B cell (primary cell): ENCODE measurements at regions not wholly inside any gene's neighbourhood (a gene's known extent, or its start where the extent isn't known, plus 50 kb on each side); places are given as distances from the start of the nearest gene placed in this dataset.

ENCODE experiments used
- ATAC-seq: fragments of 200-7000 bp; cut with Tn5 transposase; one replicate; pipeline ENCODE4 v1.10.0; 2021; ENCODE audit warnings: low read depth, mild to moderate bottlenecking, moderate number of reproducible peaks, moderate library complexity
- CTCF ChIA-PET: fragments of 350-600 bp; sonication (Branson Sonifier 250); formaldehyde crosslinking; loops from one replicate; lab custom pipeline; 2021; ENCODE audit warnings: antibody characterized with exemption, inconsistent platforms; lab: Charles Lee
- POLR2A ChIA-PET: fragments of 350-600 bp; sonication (Branson Sonifier 250); formaldehyde crosslinking; loops from one replicate; lab custom pipeline; 2021; ENCODE audit warnings: antibody characterized with exemption; lab: Charles Lee
- DNase-seq: peaks from one replicate; pipeline ENCODE4 v3.0.0; 2013
- H2AFZ ChIP-seq: 2 replicates; pipeline ENCODE4 v1.6.1; 2012; ENCODE audit warnings: mild to moderate bottlenecking, low read depth, low read length; ENCODE audit not compliant: insufficient read depth, poor library complexity, severe bottlenecking
- H3K27ac ChIP-seq, 2 donors: 1 replicate in 1 of 2; 2 replicates in 1 of 2; pipeline ENCODE4 v1.5.1; 2012 to 2013; ENCODE audit warnings: low read length in 2 of 2, mild to moderate bottlenecking in 2 of 2, moderate library complexity in 1 of 2
- H3K27me3 ChIP-seq, 4 experiments: fragments of 200-600 bp in 1 of 4; sonication (generic) in 1 of 4; replicated peaks in 1 of 4; 1 replicate in 2 of 4; 2 replicates in 2 of 4; pipeline versions ENCODE4 v1.6.1 to v1.7.0; 2013 to 2016; ENCODE audit warnings: low read length in 3 of 4, mild to moderate bottlenecking in 2 of 4, mixed read lengths in 1 of 4, moderate library complexity in 1 of 4; ENCODE audit not compliant: insufficient read depth in 4 of 4, control insufficient read depth in 3 of 4; ENCODE audit errors: control extremely low read depth in 1 of 4
- H3K36me3 ChIP-seq, 2 experiments: replicated peaks in 1 of 2; 1 replicate in 1 of 2; 2 replicates in 1 of 2; pipeline versions ENCODE4 v1.6.1 to v1.7.1; 2013; ENCODE audit warnings: low read length in 1 of 2; ENCODE audit not compliant: insufficient read depth in 2 of 2, control insufficient read depth in 1 of 2; ENCODE audit errors: control extremely low read depth in 1 of 2, extremely low read depth in 1 of 2
- H3K4me1 ChIP-seq, 2 donors: fragments of 200-600 bp in 1 of 2; sonication (generic) in 1 of 2; 1 replicate in 1 of 2; 2 replicates in 1 of 2; pipeline versions ENCODE4 v1.5.1 to v1.6.1; 2013 to 2017; ENCODE audit warnings: low read length in 2 of 2; ENCODE audit not compliant: control insufficient read depth in 2 of 2, insufficient read depth in 2 of 2
- H3K4me2 ChIP-seq: replicated peaks from 2 replicates; pipeline ENCODE3; 2012; ENCODE audit warnings: mild to moderate bottlenecking, low read depth, low read length; ENCODE audit not compliant: poor library complexity, severe bottlenecking
- H3K4me3 ChIP-seq, 5 experiments: fragments of 200-600 bp in 1 of 5; sonication (generic) in 1 of 5; 1 replicate in 3 of 5; 2 replicates in 2 of 5; pipeline versions ENCODE4 v1.5.1 to v1.7.0; 2011 to 2016; ENCODE audit warnings: low read length in 4 of 5, mild to moderate bottlenecking in 4 of 5, low read depth in 2 of 5, control low read depth in 1 of 5, moderate library complexity in 1 of 5; ENCODE audit not compliant: insufficient read depth in 1 of 5; ENCODE audit errors: control extremely low read depth in 1 of 5, extremely low read depth in 1 of 5
- H3K79me2 ChIP-seq: fragments of 200-600 bp; sonication (generic); one replicate; pipeline ENCODE4 v1.6.0; 2016; ENCODE audit warnings: low read length; ENCODE audit not compliant: control insufficient read depth, insufficient read depth
- H3K9ac ChIP-seq: fragments of 200-600 bp; sonication (generic); 2 replicates; pipeline ENCODE4 v1.6.1; 2017; ENCODE audit warnings: mild to moderate bottlenecking, low read length, moderate library complexity
- H3K9me3 ChIP-seq, 3 donors: one replicate each; pipeline versions ENCODE4 v1.6.1 to v1.7.1; 2013; ENCODE audit warnings: low read length in 2 of 3; ENCODE audit not compliant: control insufficient read depth in 2 of 3, insufficient read depth in 1 of 3; ENCODE audit errors: control extremely low read depth in 1 of 3
- H4K20me1 ChIP-seq: 2 replicates; pipeline ENCODE4 v1.6.0; 2012; ENCODE audit warnings: mild to moderate bottlenecking, low read length; ENCODE audit not compliant: insufficient read depth, control insufficient read depth, poor library complexity, severe bottlenecking
- H3K27ac Mint-ChIP-seq: one replicate; pipeline ENCODE4 v1.8.0; 2021; ENCODE audit warnings: mixed read lengths
- H3K27me3 Mint-ChIP-seq: one replicate; pipeline ENCODE4 v1.8.0; 2021; ENCODE audit warnings: mixed read lengths
- H3K4me1 Mint-ChIP-seq: one replicate; pipeline ENCODE4 v1.8.0; 2021; ENCODE audit warnings: mixed read lengths
- H3K4me3 Mint-ChIP-seq: one replicate; pipeline ENCODE4 v1.8.0; 2021; ENCODE audit warnings: mixed read lengths
- H3K9me3 Mint-ChIP-seq: one replicate; pipeline ENCODE4 v1.8.0; 2022; ENCODE audit warnings: mixed read lengths; ENCODE audit not compliant: insufficient read depth
- EZH2 ChIP-seq: IDR thresholded peaks from 2 replicates; pipeline ENCODE4 v1.6.1; 2012; ENCODE audit warnings: borderline replicate concordance, low read depth, mild to moderate bottlenecking, moderate library complexity, low read length; ENCODE audit not compliant: insufficient read depth, poor library complexity, severe bottlenecking
- WGBS: methylation state at CpG from one replicate; pipeline ENCODE4 v1.1.5; 2013; ENCODE audit warnings: missing lambda C conversion rate; ENCODE audit not compliant: insufficient coverage; 5-methylcytosine and 5-hydroxymethylcytosine counted together
- intact Hi-C: fragments of 100-400 bp; cut with micrococcal nuclease; formaldehyde crosslinking; loops from one replicate; pipeline ENCODE4 v1.10.0; 2022
- TF ChIP-seq, protein P1 (sequence below): fragments of 200-600 bp; IDR thresholded peaks from one replicate; pipeline ENCODE4 v1.8.0; 2022; ENCODE audit warnings: antibody characterized with exemption, mild to moderate bottlenecking

DNA sequence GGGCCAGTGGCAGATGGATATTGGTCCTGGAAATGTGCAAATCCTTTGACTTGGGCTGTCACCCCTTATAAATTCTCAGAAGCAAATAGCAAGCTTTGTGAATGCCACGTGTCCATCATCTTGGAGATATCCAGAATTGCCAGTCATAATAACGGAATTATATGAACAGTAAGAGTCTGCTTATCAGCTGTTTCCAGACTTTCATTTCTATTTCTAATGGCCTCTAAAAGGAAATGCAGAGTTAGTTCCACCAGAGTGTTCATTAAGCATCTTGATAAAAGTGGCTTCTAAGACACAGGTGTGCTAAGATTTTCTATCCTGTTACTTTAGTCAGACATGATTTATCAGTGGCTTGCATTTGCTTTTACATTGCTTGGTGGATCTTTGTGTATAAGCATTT, 87.4 kb downstream of the RAMP3 start:
- Histone ChIP-seq H3K4me3 (no peak overlapping the region), H3K4me2 (no peak overlapping the region), H4K20me1 (no peaks in the 10 kb centered on the region), H2AFZ (no peak overlapping the region), H3K27me3 (peaks cover 0 to 15% (median 8%) of the 10 kb centered on the region in 4 experiments), H3K36me3 (no peaks in the 10 kb centered on the region), H3K9ac (no peak overlapping the region), H3K27ac (no peak overlapping the region), H3K4me1 (no peaks in the 10 kb centered on the region), H3K79me2 (no peaks in the 10 kb centered on the region), H3K9me3 (peaks cover 0 to 4% (median 2%) of the 10 kb centered on the region in 3 donors)
- POLR2A ChIA-PET: no interaction called here
- Mint-ChIP-seq H3K4me3 (no peak overlapping the region), H3K9me3 (no peaks in the 10 kb centered on the region), H3K4me1 (no peaks in the 10 kb centered on the region), H3K27ac (no peak overlapping the region), H3K27me3 (peaks cover 54% of the 10 kb centered on the region)
- intact Hi-C loops: no loop called here
- no peak for ATAC-seq
- WGBS: 100% methylated on average over 2 of the region's 2 CpGs
- CTCF ChIA-PET: interaction anchor here (0.5 kb wide), 1 partner anchor 10 kb away, joined by 3 read pairs; no protein-coding TSS in a partner anchor
- no peak for DNase-seq
- TF ChIP-seq, protein P1, sequence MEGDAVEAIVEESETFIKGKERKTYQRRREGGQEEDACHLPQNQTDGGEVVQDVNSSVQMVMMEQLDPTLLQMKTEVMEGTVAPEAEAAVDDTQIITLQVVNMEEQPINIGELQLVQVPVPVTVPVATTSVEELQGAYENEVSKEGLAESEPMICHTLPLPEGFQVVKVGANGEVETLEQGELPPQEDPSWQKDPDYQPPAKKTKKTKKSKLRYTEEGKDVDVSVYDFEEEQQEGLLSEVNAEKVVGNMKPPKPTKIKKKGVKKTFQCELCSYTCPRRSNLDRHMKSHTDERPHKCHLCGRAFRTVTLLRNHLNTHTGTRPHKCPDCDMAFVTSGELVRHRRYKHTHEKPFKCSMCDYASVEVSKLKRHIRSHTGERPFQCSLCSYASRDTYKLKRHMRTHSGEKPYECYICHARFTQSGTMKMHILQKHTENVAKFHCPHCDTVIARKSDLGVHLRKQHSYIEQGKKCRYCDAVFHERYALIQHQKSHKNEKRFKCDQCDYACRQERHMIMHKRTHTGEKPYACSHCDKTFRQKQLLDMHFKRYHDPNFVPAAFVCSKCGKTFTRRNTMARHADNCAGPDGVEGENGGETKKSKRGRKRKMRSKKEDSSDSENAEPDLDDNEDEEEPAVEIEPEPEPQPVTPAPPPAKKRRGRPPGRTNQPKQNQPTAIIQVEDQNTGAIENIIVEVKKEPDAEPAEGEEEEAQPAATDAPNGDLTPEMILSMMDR: no peak
- TF ChIP-seq EZH2: no peak

GRCh38 chr7:45246339-45246738, 88.7 kb downstream of the RAMP3 start:
- Histone ChIP-seq H3K4me2 (no peak overlapping the region), H3K9me3 (peaks cover 0 to 4% (median 2%) of the 10 kb centered on the region in 3 donors), H3K79me2 (no peaks in the 10 kb centered on the region), H3K27ac (no peak overlapping the region), H2AFZ (no peak overlapping the region), H3K4me3 (no peak overlapping the region), H3K27me3 (peaks cover 0 to 15% (median 5%) of the 10 kb centered on the region in 4 experiments), H3K9ac (no peak overlapping the region), H3K4me1 (no peaks in the 10 kb centered on the region), H3K36me3 (no peaks in the 10 kb centered on the region), H4K20me1 (no peaks in the 10 kb centered on the region)
- TF ChIP-seq, protein P1: no peak
- no peak for TF ChIP-seq EZH2
- no peak overlapping the region for H3K27ac Mint-ChIP-seq
- H3K9me3 Mint-ChIP-seq: no peaks in the 10 kb centered on the region
- no peak for ATAC-seq
- ChIA-PET POLR2A (no interaction called here), CTCF (interaction anchor here (0.5 kb wide), 1 partner anchor 588 kb away, joined by 3 read pairs; no protein-coding TSS in a partner anchor)
- DNase-seq: no peak
- peaks cover 47% of the 10 kb centered on the region for H3K27me3 Mint-ChIP-seq
- WGBS: 56% methylated on average over 1 of the region's 3 CpGs
- no peaks in the 10 kb centered on the region for H3K4me1 Mint-ChIP-seq
- intact Hi-C loops: no loop called here
- H3K4me3 Mint-ChIP-seq: no peak overlapping the region
